GM18907 (cell line): ENCODE measurements at regions not wholly inside any gene's neighbourhood (a gene's known extent, or its start where the extent isn't known, plus 50 kb on each side); places are given as distances from the start of the nearest gene placed in this dataset.
"Not testable (repeated sequence)": the region's sequence is repeated elsewhere in the genome, so short reads cannot be mapped to it uniquely, and the experiment has no call there.

ENCODE experiments used
- ATAC-seq: cut with Tn5 transposase; IDR thresholded peaks from one replicate; pipeline ENCODE4 v1.9.1; 2021; ENCODE audit warnings: mild to moderate bottlenecking, moderate library complexity; ENCODE audit not compliant: unreplicated experiment

- no peak for ATAC-seq
Observed at GRCh38 chr2:81389203-81389602, 1084.7 kb upstream of the LRRTM1 start.

- ATAC-seq = no peak
Observed at GRCh38 chr2:81363800-81364199, 1059.2 kb upstream of the LRRTM1 start.

- not testable (repeated sequence) for ATAC-seq
Observed at GRCh38 chr2:81362468-81362867, 1057.9 kb upstream of the LRRTM1 start.

- ATAC-seq = no peak
Observed at GRCh38 chr2:81355436-81355835, 1050.9 kb upstream of the LRRTM1 start.

GRCh38 chr2:81334046-81334445, 1029.5 kb upstream of the LRRTM1 start:
- no peak for ATAC-seq

GRCh38 chr2:81328968-81329367, 1024.4 kb upstream of the LRRTM1 start:
- ATAC-seq = no peak

GRCh38 chr2:81327911-81328310, 1023.4 kb upstream of the LRRTM1 start:
- no peak for ATAC-seq

GRCh38 chr2:81324046-81324445, 1019.5 kb upstream of the LRRTM1 start:
- ATAC-seq = no peak

GRCh38 chr2:81304154-81304830, 999.7 kb upstream of the LRRTM1 start:
- no peak for ATAC-seq

- no peak for ATAC-seq
Observed at GRCh38 chr2:81303321-81303720, 998.8 kb upstream of the LRRTM1 start.

GRCh38 chr2:81299841-81300240, 995.3 kb upstream of the LRRTM1 start:
- no peak for ATAC-seq

- no peak for ATAC-seq
Observed at GRCh38 chr2:81290846-81291245, 986.3 kb upstream of the LRRTM1 start.

GRCh38 chr2:81283081-81283480, 978.5 kb upstream of the LRRTM1 start:
- no peak for ATAC-seq

GRCh38 chr2:81282151-81282769, 977.7 kb upstream of the LRRTM1 start:
- ATAC-seq = no peak

- ATAC-seq = no peak
Observed at GRCh38 chr2:81276595-81276994, 972.0 kb upstream of the LRRTM1 start.

GRCh38 chr2:81266106-81266505, 961.6 kb upstream of the LRRTM1 start:
- ATAC-seq = no peak

- ATAC-seq = no peak
Observed at GRCh38 chr2:81263989-81264388, 959.4 kb upstream of the LRRTM1 start.

GRCh38 chr2:81260320-81260719, 955.8 kb upstream of the LRRTM1 start:
- no peak for ATAC-seq

GRCh38 chr2:81250270-81250669, 945.7 kb upstream of the LRRTM1 start:
- peak; percentile 84 for ATAC-seq

- no peak for ATAC-seq
Observed at GRCh38 chr2:81249152-81249551, 944.6 kb upstream of the LRRTM1 start.

GRCh38 chr2:81247648-81248047, 943.1 kb upstream of the LRRTM1 start:
- no peak for ATAC-seq

GRCh38 chr2:81242501-81242900, 937.9 kb upstream of the LRRTM1 start:
- no peak for ATAC-seq

GRCh38 chr2:81238462-81238861, 933.9 kb upstream of the LRRTM1 start:
- ATAC-seq = no peak
